ENCODE measurements at regions not wholly inside any gene's neighbourhood (a gene's known extent, or its start where the extent isn't known, plus 50 kb on each side); places are given as distances from the start of the nearest gene placed in this dataset.

- H3K36me3 ChIP-seq (ENCODE audit: control insufficient read depth, insufficient read depth, low read length), result no peaks in the 10 kb centered on the region
- H3K79me1 ChIP-seq (ENCODE audit: low read length), result no peaks in the 10 kb centered on the region
- H2BK5ac ChIP-seq (ENCODE audit: low read length), result no peak overlapping the region
- H4K8ac ChIP-seq (ENCODE audit: low read depth, low read length), result no peak overlapping the region
- no peak for DNase-seq
- H3K4me1 ChIP-seq (ENCODE audit: control insufficient read depth, low read depth, low read length), result peaks cover 4% of the 10 kb centered on the region
- H3K56ac ChIP-seq (ENCODE audit: low read length), result no peak overlapping the region
- H2AK5ac ChIP-seq (ENCODE audit: low read length), result no peak overlapping the region
- no peak overlapping the region for H3K4ac ChIP-seq (ENCODE audit: low read depth, low read length)
- no peak overlapping the region for H4K5ac ChIP-seq (ENCODE audit: low read length)
- WGBS (ENCODE audit: extremely low coverage, insufficient coverage, low lambda C conversion rate), result no CpG with 5 or more reads among the region's 3 CpGs
- H2BK120ac ChIP-seq (ENCODE audit: low read depth, low read length), result no peak overlapping the region
- no peak overlapping the region for H2BK15ac ChIP-seq (replicated peaks; ENCODE audit: low read depth)
- H3K9ac ChIP-seq (ENCODE audit: low read length), result no peak overlapping the region
- H3K18ac ChIP-seq (ENCODE audit: low read length), result no peak overlapping the region
- no peaks in the 10 kb centered on the region for H3K27me3 ChIP-seq (ENCODE audit: insufficient read depth, low read length, poor library complexity)
- H3K23ac ChIP-seq (ENCODE audit: low read length), result no peak overlapping the region
- H3K27ac ChIP-seq (ENCODE audit: low read depth, low read length), result no peak overlapping the region
- no peak overlapping the region for H3K4me3 ChIP-seq (ENCODE audit: low read length)
- H3K4me2 ChIP-seq (ENCODE audit: low read length), result no peak overlapping the region
- H3K79me2 ChIP-seq (ENCODE audit: control insufficient read depth, insufficient read depth, low read length), result no peaks in the 10 kb centered on the region
Observed at GRCh38 chr2:34244195-34244594, 645.1 kb upstream of the FAM98A start.

GRCh38 chr2:34242763-34243123 is 643.6 kb upstream of the FAM98A start:
- H2BK120ac ChIP-seq (ENCODE audit: low read depth, low read length), result no peak overlapping the region
- H2AK5ac ChIP-seq (ENCODE audit: low read length), result no peak overlapping the region
- H3K4me3 ChIP-seq (ENCODE audit: low read length), result no peak overlapping the region
- H3K4me1 ChIP-seq (ENCODE audit: control insufficient read depth, low read depth, low read length), result peaks cover 4% of the 10 kb centered on the region
- H3K79me2 ChIP-seq (ENCODE audit: control insufficient read depth, insufficient read depth, low read length), result no peaks in the 10 kb centered on the region
- H3K23ac ChIP-seq (ENCODE audit: low read length), result no peak overlapping the region
- no peak overlapping the region for H3K27ac ChIP-seq (ENCODE audit: low read depth, low read length)
- H3K4ac ChIP-seq (ENCODE audit: low read depth, low read length), result no peak overlapping the region
- H4K8ac ChIP-seq (ENCODE audit: low read depth, low read length), result no peak overlapping the region
- H3K27me3 ChIP-seq (ENCODE audit: insufficient read depth, low read length, poor library complexity), result no peaks in the 10 kb centered on the region
- H3K18ac ChIP-seq (ENCODE audit: low read length), result no peak overlapping the region
- no peaks in the 10 kb centered on the region for H3K36me3 ChIP-seq (ENCODE audit: control insufficient read depth, insufficient read depth, low read length)
- H3K9ac ChIP-seq (ENCODE audit: low read length), result no peak overlapping the region
- no peak for DNase-seq
- H2BK15ac ChIP-seq (replicated peaks; ENCODE audit: low read depth), result no peak overlapping the region
- no peak overlapping the region for H2BK5ac ChIP-seq (ENCODE audit: low read length)
- no peak overlapping the region for H3K4me2 ChIP-seq (ENCODE audit: low read length)
- no peak overlapping the region for H3K56ac ChIP-seq (ENCODE audit: low read length)
- no peak overlapping the region for H4K5ac ChIP-seq (ENCODE audit: low read length)
- H3K79me1 ChIP-seq (ENCODE audit: low read length), result no peaks in the 10 kb centered on the region
- no CpG with 5 or more reads among the region's 3 CpGs for WGBS (ENCODE audit: extremely low coverage, insufficient coverage, low lambda C conversion rate)

- no peaks in the 10 kb centered on the region for H3K36me3 ChIP-seq (ENCODE audit: control insufficient read depth, insufficient read depth, low read length)
- H4K5ac ChIP-seq (ENCODE audit: low read length), result no peak overlapping the region
- H3K27ac ChIP-seq (ENCODE audit: low read depth, low read length), result no peak overlapping the region
- no peaks in the 10 kb centered on the region for H3K79me1 ChIP-seq (ENCODE audit: low read length)
- no CpG with 5 or more reads among the region's 6 CpGs for WGBS (ENCODE audit: extremely low coverage, insufficient coverage, low lambda C conversion rate)
- no peak overlapping the region for H2BK120ac ChIP-seq (ENCODE audit: low read depth, low read length)
- no peak overlapping the region for H2BK15ac ChIP-seq (replicated peaks; ENCODE audit: low read depth)
- DNase-seq, result no peak
- H3K79me2 ChIP-seq (ENCODE audit: control insufficient read depth, insufficient read depth, low read length), result no peaks in the 10 kb centered on the region
- no peak overlapping the region for H2AK5ac ChIP-seq (ENCODE audit: low read length)
- H3K27me3 ChIP-seq (ENCODE audit: insufficient read depth, low read length, poor library complexity), result no peaks in the 10 kb centered on the region
- H3K4ac ChIP-seq (ENCODE audit: low read depth, low read length), result no peak overlapping the region
- no peak overlapping the region for H3K23ac ChIP-seq (ENCODE audit: low read length)
- H3K4me2 ChIP-seq (ENCODE audit: low read length), result no peak overlapping the region
- H3K56ac ChIP-seq (ENCODE audit: low read length), result no peak overlapping the region
- no peak overlapping the region for H3K4me3 ChIP-seq (ENCODE audit: low read length)
- peaks cover 4% of the 10 kb centered on the region for H3K4me1 ChIP-seq (ENCODE audit: control insufficient read depth, low read depth, low read length)
- H2BK5ac ChIP-seq (ENCODE audit: low read length), result no peak overlapping the region
- no peak overlapping the region for H4K8ac ChIP-seq (ENCODE audit: low read depth, low read length)
- H3K9ac ChIP-seq (ENCODE audit: low read length), result no peak overlapping the region
- H3K18ac ChIP-seq (ENCODE audit: low read length), result no peak overlapping the region
Observed at GRCh38 chr2:34241905-34242762, 643.0 kb upstream of the FAM98A start.

- Histone ChIP-seq H3K36me3 (ENCODE audit: control insufficient read depth, insufficient read depth, low read length) (no peaks in the 10 kb centered on the region), H2BK15ac (replicated peaks; ENCODE audit: low read depth) (no peak overlapping the region), H3K79me1 (ENCODE audit: low read length) (no peaks in the 10 kb centered on the region), H4K8ac (ENCODE audit: low read depth, low read length) (no peak overlapping the region), H4K5ac (ENCODE audit: low read length) (no peak overlapping the region), H3K56ac (ENCODE audit: low read length) (no peak overlapping the region), H3K4me2 (ENCODE audit: low read length) (no peak overlapping the region), H2BK5ac (ENCODE audit: low read length) (no peak overlapping the region), H3K4me3 (ENCODE audit: low read length) (no peak overlapping the region), H3K79me2 (ENCODE audit: control insufficient read depth, insufficient read depth, low read length) (no peaks in the 10 kb centered on the region), H2AK5ac (ENCODE audit: low read length) (no peak overlapping the region), H3K9ac (ENCODE audit: low read length) (no peak overlapping the region), H3K23ac (ENCODE audit: low read length) (no peak overlapping the region), H3K4me1 (ENCODE audit: control insufficient read depth, low read depth, low read length) (peaks cover 4% of the 10 kb centered on the region), H2BK120ac (ENCODE audit: low read depth, low read length) (no peak overlapping the region), H3K27ac (ENCODE audit: low read depth, low read length) (no peak overlapping the region), H3K27me3 (ENCODE audit: insufficient read depth, low read length, poor library complexity) (no peaks in the 10 kb centered on the region), H3K18ac (ENCODE audit: low read length) (no peak overlapping the region), H3K4ac (ENCODE audit: low read depth, low read length) (peak overlapping the region; percentile 24)
- DNase-seq, result no peak
- WGBS (ENCODE audit: extremely low coverage, insufficient coverage, low lambda C conversion rate), result no CpG with 5 or more reads among the region's 1 CpG
Observed at GRCh38 chr2:34239511-34239910, 640.4 kb upstream of the FAM98A start.

- DNase-seq, result no peak
- H3K4me2 ChIP-seq (ENCODE audit: low read length), result no peak overlapping the region
- no peak overlapping the region for H4K8ac ChIP-seq (ENCODE audit: low read depth, low read length)
- no peak overlapping the region for H3K4me3 ChIP-seq (ENCODE audit: low read length)
- H3K27ac ChIP-seq (ENCODE audit: low read depth, low read length), result no peak overlapping the region
- WGBS (ENCODE audit: extremely low coverage, insufficient coverage, low lambda C conversion rate), result no CpG with 5 or more reads among the region's 3 CpGs
- no peak overlapping the region for H2BK120ac ChIP-seq (ENCODE audit: low read depth, low read length)
- H2AK5ac ChIP-seq (ENCODE audit: low read length), result no peak overlapping the region
- H3K4me1 ChIP-seq (ENCODE audit: control insufficient read depth, low read depth, low read length), result no peaks in the 10 kb centered on the region
- H3K9ac ChIP-seq (ENCODE audit: low read length), result no peak overlapping the region
- no peak overlapping the region for H2BK5ac ChIP-seq (ENCODE audit: low read length)
- H3K36me3 ChIP-seq (ENCODE audit: control insufficient read depth, insufficient read depth, low read length), result no peaks in the 10 kb centered on the region
- H3K23ac ChIP-seq (ENCODE audit: low read length), result no peak overlapping the region
- no peak overlapping the region for H3K4ac ChIP-seq (ENCODE audit: low read depth, low read length)
- H3K27me3 ChIP-seq (ENCODE audit: insufficient read depth, low read length, poor library complexity), result no peaks in the 10 kb centered on the region
- H4K5ac ChIP-seq (ENCODE audit: low read length), result no peak overlapping the region
- H3K79me2 ChIP-seq (ENCODE audit: control insufficient read depth, insufficient read depth, low read length), result no peaks in the 10 kb centered on the region
- no peaks in the 10 kb centered on the region for H3K79me1 ChIP-seq (ENCODE audit: low read length)
- no peak overlapping the region for H2BK15ac ChIP-seq (replicated peaks; ENCODE audit: low read depth)
- no peak overlapping the region for H3K56ac ChIP-seq (ENCODE audit: low read length)
- no peak overlapping the region for H3K18ac ChIP-seq (ENCODE audit: low read length)
Observed at GRCh38 chr2:34234823-34235222, 635.7 kb upstream of the FAM98A start.

- Histone ChIP-seq H3K4me2 (ENCODE audit: low read length) (no peak overlapping the region), H3K27ac (ENCODE audit: low read depth, low read length) (no peak overlapping the region), H2BK5ac (ENCODE audit: low read length) (no peak overlapping the region), H3K56ac (ENCODE audit: low read length) (no peak overlapping the region), H3K4ac (ENCODE audit: low read depth, low read length) (no peak overlapping the region), H3K79me2 (ENCODE audit: control insufficient read depth, insufficient read depth, low read length) (no peaks in the 10 kb centered on the region), H2BK120ac (ENCODE audit: low read depth, low read length) (no peak overlapping the region), H4K5ac (ENCODE audit: low read length) (no peak overlapping the region), H2AK5ac (ENCODE audit: low read length) (no peak overlapping the region), H3K79me1 (ENCODE audit: low read length) (no peaks in the 10 kb centered on the region), H3K23ac (ENCODE audit: low read length) (no peak overlapping the region), H3K9ac (ENCODE audit: low read length) (no peak overlapping the region), H3K27me3 (ENCODE audit: insufficient read depth, low read length, poor library complexity) (no peaks in the 10 kb centered on the region), H2BK15ac (replicated peaks; ENCODE audit: low read depth) (no peak overlapping the region), H3K4me1 (ENCODE audit: control insufficient read depth, low read depth, low read length) (no peaks in the 10 kb centered on the region), H4K8ac (ENCODE audit: low read depth, low read length) (no peak overlapping the region), H3K4me3 (ENCODE audit: low read length) (no peak overlapping the region), H3K18ac (ENCODE audit: low read length) (no peak overlapping the region), H3K36me3 (ENCODE audit: control insufficient read depth, insufficient read depth, low read length) (no peaks in the 10 kb centered on the region)
- no CpG with 5 or more reads among the region's 1 CpG for WGBS (ENCODE audit: extremely low coverage, insufficient coverage, low lambda C conversion rate)
- no peak for DNase-seq
Observed at GRCh38 chr2:34229998-34230397, 630.9 kb upstream of the FAM98A start.
